Calu3 (cell line): ENCODE measurements at regions not wholly inside any gene's neighbourhood (a gene's known extent, or its start where the extent isn't known, plus 50 kb on each side); places are given as distances from the start of the nearest gene placed in this dataset.

Source experiments
- BruUV-seq: library from RNA; stranded (reverse); fragments of 400-500 nt; replicated peaks from 2 replicates; lab custom pipeline; 2021; lab: Mats Ljungman, UMichigan
- CTCF ChIA-PET: fragments of 300-600 bp; sonication (Branson Sonifier 250); formaldehyde crosslinking; loops from one replicate; lab custom pipeline; 2022; ENCODE audit warnings: antibody characterized with exemption; lab: Charles Lee
- DNase-seq: peaks from one replicate; pipeline ENCODE4 v3.0.0; 2022
- H3K27ac Mint-ChIP-seq: one replicate; pipeline ENCODE4 v1.8.0; 2022; ENCODE audit warnings: mixed read lengths; ENCODE audit not compliant: unreplicated experiment
- H3K27me3 Mint-ChIP-seq: one replicate; pipeline ENCODE4 v1.8.0; 2022; ENCODE audit warnings: mixed read lengths; ENCODE audit not compliant: unreplicated experiment
- H3K36me3 Mint-ChIP-seq: one replicate; pipeline ENCODE4 v1.8.0; 2022; ENCODE audit warnings: mild to moderate bottlenecking, moderate library complexity, mixed read lengths; ENCODE audit not compliant: insufficient read depth, unreplicated experiment
- H3K4me1 Mint-ChIP-seq: one replicate; pipeline ENCODE4 v1.8.0; 2022; ENCODE audit warnings: mild to moderate bottlenecking, low read depth, mixed read lengths; ENCODE audit not compliant: unreplicated experiment
- H3K4me3 Mint-ChIP-seq: one replicate; pipeline ENCODE4 v1.8.0; 2022; ENCODE audit warnings: mild to moderate bottlenecking, low read depth, moderate library complexity, mixed read lengths; ENCODE audit not compliant: unreplicated experiment
- H3K9me3 Mint-ChIP-seq: one replicate; pipeline ENCODE4 v1.8.0; 2022; ENCODE audit warnings: low read depth, mixed read lengths; ENCODE audit not compliant: unreplicated experiment
- intact Hi-C: fragments of 100-400 bp; cut with micrococcal nuclease; formaldehyde crosslinking; loops from one replicate; pipeline ENCODE4 v1.10.0; 2022; ENCODE audit not compliant: unreplicated experiment
- TF ChIP-seq, protein P1 (sequence below): fragments of 200-600 bp; IDR thresholded peaks from one replicate; pipeline ENCODE4 v1.8.0; 2022; ENCODE audit warnings: antibody characterized with exemption; ENCODE audit not compliant: unreplicated experiment

- TF ChIP-seq, protein P1, sequence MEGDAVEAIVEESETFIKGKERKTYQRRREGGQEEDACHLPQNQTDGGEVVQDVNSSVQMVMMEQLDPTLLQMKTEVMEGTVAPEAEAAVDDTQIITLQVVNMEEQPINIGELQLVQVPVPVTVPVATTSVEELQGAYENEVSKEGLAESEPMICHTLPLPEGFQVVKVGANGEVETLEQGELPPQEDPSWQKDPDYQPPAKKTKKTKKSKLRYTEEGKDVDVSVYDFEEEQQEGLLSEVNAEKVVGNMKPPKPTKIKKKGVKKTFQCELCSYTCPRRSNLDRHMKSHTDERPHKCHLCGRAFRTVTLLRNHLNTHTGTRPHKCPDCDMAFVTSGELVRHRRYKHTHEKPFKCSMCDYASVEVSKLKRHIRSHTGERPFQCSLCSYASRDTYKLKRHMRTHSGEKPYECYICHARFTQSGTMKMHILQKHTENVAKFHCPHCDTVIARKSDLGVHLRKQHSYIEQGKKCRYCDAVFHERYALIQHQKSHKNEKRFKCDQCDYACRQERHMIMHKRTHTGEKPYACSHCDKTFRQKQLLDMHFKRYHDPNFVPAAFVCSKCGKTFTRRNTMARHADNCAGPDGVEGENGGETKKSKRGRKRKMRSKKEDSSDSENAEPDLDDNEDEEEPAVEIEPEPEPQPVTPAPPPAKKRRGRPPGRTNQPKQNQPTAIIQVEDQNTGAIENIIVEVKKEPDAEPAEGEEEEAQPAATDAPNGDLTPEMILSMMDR: no peak
- CTCF ChIA-PET: no interaction called here
- H3K27ac Mint-ChIP-seq: no peak overlapping the region
- H3K4me3 Mint-ChIP-seq: no peak overlapping the region
- peaks cover 15% of the 10 kb centered on the region for H3K9me3 Mint-ChIP-seq
- intact Hi-C loops: no loop called here
- no peak for DNase-seq
- no peaks in the 10 kb centered on the region for H3K4me1 Mint-ChIP-seq
- BruUV-seq: no TSS peak
- no peaks in the 10 kb centered on the region for H3K36me3 Mint-ChIP-seq
- H3K27me3 Mint-ChIP-seq: no peaks in the 10 kb centered on the region
Observed at GRCh38 chr5:2403296-2403695, 348.2 kb downstream of the IRX2 start.

- Mint-ChIP-seq H3K9me3 (peaks cover 13% of the 10 kb centered on the region), H3K27ac (no peak overlapping the region), H3K4me1 (no peaks in the 10 kb centered on the region), H3K27me3 (no peaks in the 10 kb centered on the region), H3K36me3 (no peaks in the 10 kb centered on the region), H3K4me3 (no peak overlapping the region)
- intact Hi-C loops: no loop called here
- TF ChIP-seq, protein P1: no peak
- no TSS peak for BruUV-seq
- DNase-seq: no peak
- CTCF ChIA-PET: no interaction called here
Observed at GRCh38 chr5:2399804-2400203, 351.7 kb downstream of the IRX2 start.

DNA sequence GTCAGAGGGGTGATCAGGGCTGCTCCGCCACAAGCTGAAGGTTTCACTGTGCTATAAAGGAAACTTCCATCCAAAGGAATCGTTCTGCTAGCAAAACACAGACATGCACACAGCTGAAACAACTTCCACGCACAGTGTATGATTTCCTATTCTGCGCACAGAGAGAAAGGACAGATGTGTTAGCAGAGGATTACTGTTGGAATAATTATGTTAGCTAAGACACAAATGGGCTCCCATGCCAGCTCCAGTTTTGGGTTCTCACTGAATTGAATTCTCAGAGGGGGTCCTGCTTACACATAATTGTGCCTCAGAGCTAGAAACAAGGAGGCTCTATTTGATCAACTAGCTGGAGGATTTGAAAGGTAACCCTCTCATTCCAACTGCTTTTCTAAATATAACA, 352.4 kb downstream of the IRX2 start:
- BruUV-seq: no TSS peak
- H3K4me1 Mint-ChIP-seq: no peaks in the 10 kb centered on the region
- DNase-seq: no peak
- H3K36me3 Mint-ChIP-seq: no peaks in the 10 kb centered on the region
- peaks cover 10% of the 10 kb centered on the region for H3K9me3 Mint-ChIP-seq
- H3K4me3 Mint-ChIP-seq: no peak overlapping the region
- H3K27ac Mint-ChIP-seq: no peak overlapping the region
- no peaks in the 10 kb centered on the region for H3K27me3 Mint-ChIP-seq
- CTCF ChIA-PET: no interaction called here
- TF ChIP-seq, protein P1: no peak
- intact Hi-C loops: no loop called here

DNA sequence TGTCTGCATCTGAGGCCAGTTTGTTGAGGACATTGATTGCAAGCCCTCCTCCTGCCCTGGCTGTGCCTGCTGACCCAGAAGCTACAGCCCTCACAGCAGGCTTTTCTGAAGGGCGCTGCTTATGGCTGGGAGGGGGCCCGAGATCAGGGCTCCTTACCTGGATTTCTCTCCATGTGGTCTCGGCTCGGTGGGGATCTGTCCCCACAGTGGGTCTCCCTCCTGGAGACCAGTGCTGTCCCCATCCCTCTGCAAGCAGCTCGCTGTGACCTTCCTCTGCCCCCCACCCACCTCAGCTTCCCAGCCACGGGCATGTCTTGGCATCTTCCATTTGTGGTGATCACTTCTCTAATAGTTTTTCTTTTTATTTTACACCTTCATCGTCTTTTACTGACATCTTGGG, 357.9 kb downstream of the IRX2 start:
- TF ChIP-seq, protein P1: no peak
- CTCF ChIA-PET: no interaction called here
- no TSS peak for BruUV-seq
- intact Hi-C loops: no loop called here
- H3K36me3 Mint-ChIP-seq: no peaks in the 10 kb centered on the region
- DNase-seq: no peak
- H3K4me1 Mint-ChIP-seq: no peaks in the 10 kb centered on the region
- no peaks in the 10 kb centered on the region for H3K27me3 Mint-ChIP-seq
- H3K4me3 Mint-ChIP-seq: no peak overlapping the region
- no peak overlapping the region for H3K27ac Mint-ChIP-seq
- peaks cover 17% of the 10 kb centered on the region for H3K9me3 Mint-ChIP-seq

GRCh38 chr5:2391566-2391965, 359.9 kb downstream of the IRX2 start:
- TF ChIP-seq, protein P1: no peak
- no peaks in the 10 kb centered on the region for H3K36me3 Mint-ChIP-seq
- no peaks in the 10 kb centered on the region for H3K4me1 Mint-ChIP-seq
- intact Hi-C loops: no loop called here
- no TSS peak for BruUV-seq
- H3K4me3 Mint-ChIP-seq: no peak overlapping the region
- peaks cover 17% of the 10 kb centered on the region for H3K9me3 Mint-ChIP-seq
- no peak for DNase-seq
- H3K27me3 Mint-ChIP-seq: no peaks in the 10 kb centered on the region
- CTCF ChIA-PET: no interaction called here
- no peak overlapping the region for H3K27ac Mint-ChIP-seq
